GM12872 (cell line): ENCODE measurements at regions not wholly inside any gene's neighbourhood (a gene's known extent, or its start where the extent isn't known, plus 50 kb on each side); places are given as distances from the start of the nearest gene placed in this dataset.

Experiments
- CTCF ChIP-seq: IDR thresholded peaks from 3 replicates; pipeline ENCODE4 v1.5.1; 2011; ENCODE audit warnings: low read depth, mild to moderate bottlenecking, low read length, moderate library complexity; ENCODE audit not compliant: insufficient read depth

- TF ChIP-seq CTCF = no peak
These were observed 176.3 kb downstream of the RBM26 start for GRCh38 chr13:79229761-79230160.

- no peak for TF ChIP-seq CTCF
These were observed 177.1 kb downstream of the RBM26 start for GRCh38 chr13:79228972-79229371.

GRCh38 chr13:79227418-79227817 lies 178.6 kb downstream of the RBM26 start:
- no peak for TF ChIP-seq CTCF

GRCh38 chr13:79226938-79227337 lies 179.1 kb downstream of the RBM26 start:
- TF ChIP-seq CTCF = no peak

- TF ChIP-seq CTCF = no peak
These were observed 179.8 kb downstream of the RBM26 start for GRCh38 chr13:79226250-79226649.

- TF ChIP-seq CTCF = no peak
These were observed 180.4 kb downstream of the RBM26 start for GRCh38 chr13:79225487-79226232.

- TF ChIP-seq CTCF = no peak
These were observed 183.4 kb downstream of the RBM26 start for GRCh38 chr13:79222427-79223205.
